SK-N-SH (cell line): ENCODE measurements at regions not wholly inside any gene's neighbourhood (a gene's known extent, or its start where the extent isn't known, plus 50 kb on each side); places are given as distances from the start of the nearest gene placed in this dataset.

Experiments used
- CTCF ChIA-PET: fragments of 300-600, 350-600 bp; formaldehyde crosslinking; extraction: SDS; loops from one replicate; lab custom pipeline; 2021; lab: Yijun Ruan, JAX
- POLR2A ChIA-PET: fragments of 350-600 bp; sonication (Branson Sonifier 250); formaldehyde crosslinking; extraction: SDS; loops from one replicate; lab custom pipeline; 2020; ENCODE audit warnings: antibody characterized with exemption, inconsistent platforms; lab: Yijun Ruan, JAX
- DNase-seq: peaks from one replicate; pipeline ENCODE4 v3.0.0; 2012
- H2AFZ ChIP-seq: fragments of 200-600 bp; sonication (generic); 2 replicates; pipeline ENCODE4 v1.8.1; 2016; ENCODE audit warnings: antibody characterized with exemption, mild to moderate bottlenecking, low read depth
- H3F3A ChIP-seq: fragments of 200-600 bp; sonication (generic); replicated peaks from 2 replicates; pipeline ENCODE3; 2016; ENCODE audit warnings: antibody characterized with exemption, mild to moderate bottlenecking; ENCODE audit not compliant: insufficient read depth
- H3K27ac ChIP-seq, 2 experiments: fragments of 200-500 bp in 1 of 2; fragments of 200-600 bp in 1 of 2; sonication (Bioruptor generic) in 1 of 2; sonication (generic), shearing (Covaris generic) in 1 of 2; 2 replicates each; pipeline versions ENCODE4 v1.5.1 to v1.6.1; 2014 to 2016; ENCODE audit warnings: low read depth in 2 of 2, inconsistent platforms in 1 of 2, low read length in 1 of 2, mild to moderate bottlenecking in 1 of 2, mixed read lengths in 1 of 2
- H3K27me3 ChIP-seq: fragments of 200-600 bp; sonication (generic), shearing (Covaris generic); 2 replicates; pipeline ENCODE4 v1.6.1; 2016; ENCODE audit warnings: mixed run types; ENCODE audit not compliant: insufficient read depth
- H3K36me3 ChIP-seq, 2 experiments: fragments of 200-500 bp in 1 of 2; fragments of 200-600 bp in 1 of 2; sonication (Bioruptor generic) in 1 of 2; sonication (generic) in 1 of 2; replicated peaks in 1 of 2; 2 replicates each; pipeline versions ENCODE3 to v1.5.1; 2014 to 2016; ENCODE audit warnings: low read length in 1 of 2, mild to moderate bottlenecking in 1 of 2; ENCODE audit not compliant: insufficient read depth in 2 of 2, control insufficient read depth in 1 of 2
- H3K4me1 ChIP-seq, 2 experiments: fragments of 200-500 bp in 1 of 2; fragments of 200-600 bp in 1 of 2; sonication (Bioruptor generic) in 1 of 2; sonication (generic), shearing (Covaris generic) in 1 of 2; 2 replicates each; pipeline versions ENCODE4 v1.5.1 to v1.6.1; 2014 to 2016; ENCODE audit warnings: low read depth in 1 of 2, low read length in 1 of 2, mixed run types in 1 of 2; ENCODE audit not compliant: insufficient read depth in 2 of 2, control insufficient read depth in 1 of 2
- H3K4me2 ChIP-seq: fragments of 200-600 bp; sonication (generic), shearing (Covaris generic); 2 replicates; pipeline ENCODE4 v1.6.1; 2017; ENCODE audit warnings: mixed run types
- H3K4me3 ChIP-seq, 2 experiments: fragments of 200-500 bp in 1 of 2; fragments of 200-600 bp in 1 of 2; sonication (Bioruptor generic) in 1 of 2; sonication (generic), shearing (Covaris generic) in 1 of 2; 2 replicates each; pipeline versions ENCODE4 v1.5.1 to v1.8.1; 2014 to 2016; ENCODE audit warnings: low read depth in 2 of 2, inconsistent platforms in 1 of 2, low read length in 1 of 2, mild to moderate bottlenecking in 1 of 2, mixed read lengths in 1 of 2, moderate library complexity in 1 of 2
- H3K79me2 ChIP-seq: fragments of 200-600 bp; sonication (generic); 2 replicates; pipeline ENCODE4 v1.8.1; 2017; ENCODE audit warnings: mild to moderate bottlenecking; ENCODE audit not compliant: insufficient read depth
- H3K9ac ChIP-seq: fragments of 200-600 bp; sonication (generic); 2 replicates; pipeline ENCODE4 v1.6.1; 2017; ENCODE audit warnings: mixed run types
- H3K9me2 ChIP-seq: fragments of 200-600 bp; sonication (generic); 2 replicates; pipeline ENCODE4 v1.6.1; 2017; ENCODE audit warnings: mixed run types
- H3K9me3 ChIP-seq: fragments of 200-600 bp; sonication (generic); 2 replicates; pipeline ENCODE4 v1.6.1; 2017; ENCODE audit warnings: mixed run types, mild to moderate bottlenecking, moderate library complexity
- H4K20me1 ChIP-seq: fragments of 200-600 bp; sonication (generic); 2 replicates; pipeline ENCODE4 v1.6.1; 2017; ENCODE audit warnings: mild to moderate bottlenecking, mixed run types; ENCODE audit not compliant: insufficient read depth
- ELF1 ChIP-seq: IDR thresholded peaks from 2 replicates; pipeline ENCODE4 v1.4.0; 2012
- EP300 ChIP-seq, 2 experiments: IDR thresholded peaks; 2 replicates each; pipeline versions ENCODE4 v1.4.0 to v1.6.1; 2012; ENCODE audit warnings: borderline replicate concordance in 1 of 2, low read depth in 1 of 2, low read length in 1 of 2
- EZH2phosphoT487 ChIP-seq: fragments of 200-600 bp; sonication (generic); IDR thresholded peaks from 2 replicates; pipeline ENCODE4 v1.6.1; 2017; ENCODE audit warnings: low read depth, mixed run types, mild to moderate bottlenecking, antibody characterized with exemption, moderate library complexity, borderline replicate concordance
- FOSL2 ChIP-seq: IDR thresholded peaks from 2 replicates; pipeline ENCODE4 v1.4.0; 2012; ENCODE audit warnings: low read depth, mild to moderate bottlenecking, moderate library complexity, borderline replicate concordance
- FOXM1 ChIP-seq: IDR thresholded peaks from 2 replicates; pipeline ENCODE4 v1.4.0; 2012; ENCODE audit warnings: low read depth, mild to moderate bottlenecking
- GABPA ChIP-seq: IDR thresholded peaks from 2 replicates; pipeline ENCODE4 v1.4.0; 2012; ENCODE audit warnings: low read depth, mild to moderate bottlenecking
- JUND ChIP-seq: IDR thresholded peaks from 2 replicates; pipeline ENCODE4 v1.4.0; 2012
- MEF2A ChIP-seq: IDR thresholded peaks from 2 replicates; pipeline ENCODE4 v1.4.0; 2012; ENCODE audit warnings: low read depth, borderline replicate concordance
- MXI1 ChIP-seq: IDR thresholded peaks from 2 replicates; pipeline ENCODE4 v1.6.1; 2012; ENCODE audit warnings: mild to moderate bottlenecking, low read depth, low read length, improper control_type of control experiment
- RCOR1 ChIP-seq: fragments of 150-350 bp; IDR thresholded peaks from 2 replicates; pipeline ENCODE4 v1.6.1; 2017; ENCODE audit warnings: antibody characterized with exemption, low read length
- RXRA ChIP-seq: IDR thresholded peaks from 2 replicates; pipeline ENCODE4 v1.4.0; 2012; ENCODE audit warnings: low read depth, mild to moderate bottlenecking, borderline replicate concordance
- SIN3A ChIP-seq: IDR thresholded peaks from 2 replicates; pipeline ENCODE4 v1.6.1; 2012; ENCODE audit warnings: low read depth, mild to moderate bottlenecking, low read length, moderate library complexity, borderline replicate concordance
- TAF1 ChIP-seq: IDR thresholded peaks from 2 replicates; pipeline ENCODE4 v1.6.1; 2012; ENCODE audit warnings: low read depth, mild to moderate bottlenecking, low read length, moderate library complexity, borderline replicate concordance
- TCF12 ChIP-seq: IDR thresholded peaks from 2 replicates; pipeline ENCODE4 v1.4.0; 2012
- TEAD4 ChIP-seq: IDR thresholded peaks from 2 replicates; pipeline ENCODE4 v1.4.0; 2012; ENCODE audit warnings: mild to moderate bottlenecking, borderline replicate concordance; ENCODE audit not compliant: insufficient read depth
- YY1 ChIP-seq: IDR thresholded peaks from 2 replicates; pipeline ENCODE4 v1.4.0; 2012; ENCODE audit warnings: low read depth, mild to moderate bottlenecking
- WGBS: methylation state at CpG from one replicate; pipeline ENCODE4 v1.1.6; 2017; ENCODE audit warnings: low lambda C conversion rate; 5-methylcytosine and 5-hydroxymethylcytosine counted together
- TF ChIP-seq, protein P1 (sequence below): fragments of 150-350 bp; IDR thresholded peaks from 2 replicates; pipeline ENCODE4 v1.6.1; 2017; ENCODE audit warnings: antibody characterized with exemption, low read length, low read depth, borderline replicate concordance
- TF ChIP-seq, protein P2 (sequence below): IDR thresholded peaks from 2 replicates; pipeline ENCODE4 v1.4.0; 2012; ENCODE audit warnings: low read depth
- TF ChIP-seq, protein P3 (sequence below): IDR thresholded peaks from 2 replicates; pipeline ENCODE4 v1.6.1; 2012; ENCODE audit warnings: mild to moderate bottlenecking, low read depth, low read length, moderate library complexity
- TF ChIP-seq, protein P4 (sequence below): fragments of 200-600 bp; sonication (generic); IDR thresholded peaks from 2 replicates; pipeline ENCODE4 v1.6.1; 2017; ENCODE audit warnings: antibody characterized with exemption, mild to moderate bottlenecking, moderate library complexity
- TF ChIP-seq, protein P5 (sequence below): IDR thresholded peaks from 2 replicates; pipeline ENCODE4; 2012

DNA sequence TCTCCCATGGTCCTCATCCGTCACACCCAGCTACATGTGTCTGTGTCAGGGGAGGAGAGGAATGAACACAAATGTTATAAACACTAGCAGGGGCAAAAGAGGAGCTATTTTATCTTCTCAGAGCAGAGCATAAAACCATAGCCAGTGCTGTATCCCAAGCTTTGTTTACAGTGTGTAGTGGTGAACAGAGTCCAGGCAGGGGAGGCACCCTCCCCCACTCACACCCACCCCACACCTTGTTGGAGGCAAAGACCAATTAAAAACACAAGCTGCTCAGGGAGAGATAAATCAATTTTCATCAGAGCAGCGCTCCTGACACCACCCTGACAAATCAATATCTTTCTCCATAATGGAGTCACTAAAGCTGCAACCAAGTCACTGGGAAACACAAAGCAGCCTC is 132.6 kb upstream of the CCL2 start:
- H3K9me3 ChIP-seq: no peaks in the 10 kb centered on the region
- no peak overlapping the region for H3K4me3 ChIP-seq
- ChIA-PET CTCF (interaction anchor here (1.4 kb wide), 2 partner anchors 24 to 195 kb away, joined by 4 to 5 read pairs; no protein-coding TSS in a partner anchor), POLR2A (no interaction called here)
- no peaks in the 10 kb centered on the region for H3F3A ChIP-seq
- H2AFZ ChIP-seq: no peak overlapping the region
- TF ChIP-seq FOSL2 (no peak), EP300 (IDR thresholded peaks at IDR 0.05; ENCODE audit: borderline replicate concordance in 1 of 2, low read depth in 1 of 2, low read length in 1 of 2) (no peak), TAF1 (no peak), GABPA (no peak), RXRA (no peak), TCF12 (no peak), ELF1 (no peak), MXI1 (no peak), JUND (no peak)
- TF ChIP-seq, protein P1, sequence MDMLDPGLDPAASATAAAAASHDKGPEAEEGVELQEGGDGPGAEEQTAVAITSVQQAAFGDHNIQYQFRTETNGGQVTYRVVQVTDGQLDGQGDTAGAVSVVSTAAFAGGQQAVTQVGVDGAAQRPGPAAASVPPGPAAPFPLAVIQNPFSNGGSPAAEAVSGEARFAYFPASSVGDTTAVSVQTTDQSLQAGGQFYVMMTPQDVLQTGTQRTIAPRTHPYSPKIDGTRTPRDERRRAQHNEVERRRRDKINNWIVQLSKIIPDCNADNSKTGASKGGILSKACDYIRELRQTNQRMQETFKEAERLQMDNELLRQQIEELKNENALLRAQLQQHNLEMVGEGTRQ: no peak
- TF ChIP-seq, protein P2, sequence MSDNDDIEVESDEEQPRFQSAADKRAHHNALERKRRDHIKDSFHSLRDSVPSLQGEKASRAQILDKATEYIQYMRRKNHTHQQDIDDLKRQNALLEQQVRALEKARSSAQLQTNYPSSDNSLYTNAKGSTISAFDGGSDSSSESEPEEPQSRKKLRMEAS: no peak
- TF ChIP-seq, protein P3, sequence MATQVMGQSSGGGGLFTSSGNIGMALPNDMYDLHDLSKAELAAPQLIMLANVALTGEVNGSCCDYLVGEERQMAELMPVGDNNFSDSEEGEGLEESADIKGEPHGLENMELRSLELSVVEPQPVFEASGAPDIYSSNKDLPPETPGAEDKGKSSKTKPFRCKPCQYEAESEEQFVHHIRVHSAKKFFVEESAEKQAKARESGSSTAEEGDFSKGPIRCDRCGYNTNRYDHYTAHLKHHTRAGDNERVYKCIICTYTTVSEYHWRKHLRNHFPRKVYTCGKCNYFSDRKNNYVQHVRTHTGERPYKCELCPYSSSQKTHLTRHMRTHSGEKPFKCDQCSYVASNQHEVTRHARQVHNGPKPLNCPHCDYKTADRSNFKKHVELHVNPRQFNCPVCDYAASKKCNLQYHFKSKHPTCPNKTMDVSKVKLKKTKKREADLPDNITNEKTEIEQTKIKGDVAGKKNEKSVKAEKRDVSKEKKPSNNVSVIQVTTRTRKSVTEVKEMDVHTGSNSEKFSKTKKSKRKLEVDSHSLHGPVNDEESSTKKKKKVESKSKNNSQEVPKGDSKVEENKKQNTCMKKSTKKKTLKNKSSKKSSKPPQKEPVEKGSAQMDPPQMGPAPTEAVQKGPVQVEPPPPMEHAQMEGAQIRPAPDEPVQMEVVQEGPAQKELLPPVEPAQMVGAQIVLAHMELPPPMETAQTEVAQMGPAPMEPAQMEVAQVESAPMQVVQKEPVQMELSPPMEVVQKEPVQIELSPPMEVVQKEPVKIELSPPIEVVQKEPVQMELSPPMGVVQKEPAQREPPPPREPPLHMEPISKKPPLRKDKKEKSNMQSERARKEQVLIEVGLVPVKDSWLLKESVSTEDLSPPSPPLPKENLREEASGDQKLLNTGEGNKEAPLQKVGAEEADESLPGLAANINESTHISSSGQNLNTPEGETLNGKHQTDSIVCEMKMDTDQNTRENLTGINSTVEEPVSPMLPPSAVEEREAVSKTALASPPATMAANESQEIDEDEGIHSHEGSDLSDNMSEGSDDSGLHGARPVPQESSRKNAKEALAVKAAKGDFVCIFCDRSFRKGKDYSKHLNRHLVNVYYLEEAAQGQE: no peak
- 14% methylated on average over 2 of the region's 2 CpGs for whole genome bisulfite sequencing
- H3K9ac ChIP-seq: no peak overlapping the region
- no peak overlapping the region for H3K4me2 ChIP-seq
- H4K20me1 ChIP-seq: no peaks in the 10 kb centered on the region
- H3K79me2 ChIP-seq: no peaks in the 10 kb centered on the region
- H3K4me1 ChIP-seq: peaks cover 0 to 4% of the 10 kb centered on the region in 2 experiments; a peak in 1 of 4 replicates
- no peaks in the 10 kb centered on the region for H3K36me3 ChIP-seq
- no peaks in the 10 kb centered on the region for H3K9me2 ChIP-seq
- no peaks in the 10 kb centered on the region for H3K27me3 ChIP-seq
- no peak for DNase-seq
- no peak overlapping the region for H3K27ac ChIP-seq

DNA sequence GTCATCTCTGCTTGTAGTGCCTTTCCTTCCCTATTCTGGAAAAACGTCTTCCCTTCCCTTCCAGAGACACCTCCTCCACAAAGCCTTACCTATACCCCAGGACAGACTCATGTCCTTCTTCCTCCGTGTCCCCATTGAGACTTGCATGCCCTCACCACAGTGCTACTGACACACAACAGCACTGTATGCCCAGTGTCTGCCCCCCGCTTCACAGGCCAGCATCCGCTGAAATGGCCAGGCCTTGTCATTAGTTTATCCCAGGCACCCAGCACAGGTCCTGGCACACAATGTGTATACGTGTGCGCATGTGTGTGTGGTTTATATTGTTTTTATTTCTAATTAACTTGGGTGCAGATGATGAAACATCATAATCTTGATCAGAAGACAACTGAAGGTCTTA is 130.1 kb upstream of the CCL2 start:
- Histone ChIP-seq H3K4me2 (no peak overlapping the region), H3K27ac (no peak overlapping the region), H4K20me1 (no peaks in the 10 kb centered on the region), H3K9me2 (no peaks in the 10 kb centered on the region), H2AFZ (no peak overlapping the region), H3K27me3 (no peaks in the 10 kb centered on the region), H3K36me3 (no peaks in the 10 kb centered on the region), H3K9ac (no peak overlapping the region), H3K4me1 (no peaks in the 10 kb centered on the region), H3K4me3 (no peak overlapping the region), H3F3A (no peaks in the 10 kb centered on the region), H3K79me2 (no peaks in the 10 kb centered on the region), H3K9me3 (no peaks in the 10 kb centered on the region)
- ChIA-PET POLR2A (no interaction called here), CTCF (interaction anchor here (1.9 kb wide), 1 partner anchor 236 kb away, joined by 5 read pairs; no protein-coding TSS in a partner anchor)
- 53% methylated on average over 6 of the region's 6 CpGs for WGBS
- DNase-seq: no peak
- TF ChIP-seq RCOR1 (no peak), EZH2phosphoT487 (no peak), RXRA (no peak), TEAD4 (no peak), MEF2A (no peak), GABPA (no peak), SIN3A (no peak), FOSL2 (no peak), FOXM1 (no peak), YY1 (no peak)
- TF ChIP-seq, protein P4, sequence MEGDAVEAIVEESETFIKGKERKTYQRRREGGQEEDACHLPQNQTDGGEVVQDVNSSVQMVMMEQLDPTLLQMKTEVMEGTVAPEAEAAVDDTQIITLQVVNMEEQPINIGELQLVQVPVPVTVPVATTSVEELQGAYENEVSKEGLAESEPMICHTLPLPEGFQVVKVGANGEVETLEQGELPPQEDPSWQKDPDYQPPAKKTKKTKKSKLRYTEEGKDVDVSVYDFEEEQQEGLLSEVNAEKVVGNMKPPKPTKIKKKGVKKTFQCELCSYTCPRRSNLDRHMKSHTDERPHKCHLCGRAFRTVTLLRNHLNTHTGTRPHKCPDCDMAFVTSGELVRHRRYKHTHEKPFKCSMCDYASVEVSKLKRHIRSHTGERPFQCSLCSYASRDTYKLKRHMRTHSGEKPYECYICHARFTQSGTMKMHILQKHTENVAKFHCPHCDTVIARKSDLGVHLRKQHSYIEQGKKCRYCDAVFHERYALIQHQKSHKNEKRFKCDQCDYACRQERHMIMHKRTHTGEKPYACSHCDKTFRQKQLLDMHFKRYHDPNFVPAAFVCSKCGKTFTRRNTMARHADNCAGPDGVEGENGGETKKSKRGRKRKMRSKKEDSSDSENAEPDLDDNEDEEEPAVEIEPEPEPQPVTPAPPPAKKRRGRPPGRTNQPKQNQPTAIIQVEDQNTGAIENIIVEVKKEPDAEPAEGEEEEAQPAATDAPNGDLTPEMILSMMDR: no peak
- TF ChIP-seq, protein P5, sequence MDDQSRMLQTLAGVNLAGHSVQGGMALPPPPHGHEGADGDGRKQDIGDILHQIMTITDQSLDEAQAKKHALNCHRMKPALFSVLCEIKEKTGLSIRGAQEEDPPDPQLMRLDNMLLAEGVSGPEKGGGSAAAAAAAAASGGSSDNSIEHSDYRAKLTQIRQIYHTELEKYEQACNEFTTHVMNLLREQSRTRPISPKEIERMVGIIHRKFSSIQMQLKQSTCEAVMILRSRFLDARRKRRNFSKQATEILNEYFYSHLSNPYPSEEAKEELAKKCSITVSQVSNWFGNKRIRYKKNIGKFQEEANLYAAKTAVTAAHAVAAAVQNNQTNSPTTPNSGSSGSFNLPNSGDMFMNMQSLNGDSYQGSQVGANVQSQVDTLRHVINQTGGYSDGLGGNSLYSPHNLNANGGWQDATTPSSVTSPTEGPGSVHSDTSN: no peak
